ENCODE measurements at regions not wholly inside any gene's neighbourhood (a gene's known extent, or its start where the extent isn't known, plus 50 kb on each side); places are given as distances from the start of the nearest gene placed in this dataset.

DNA sequence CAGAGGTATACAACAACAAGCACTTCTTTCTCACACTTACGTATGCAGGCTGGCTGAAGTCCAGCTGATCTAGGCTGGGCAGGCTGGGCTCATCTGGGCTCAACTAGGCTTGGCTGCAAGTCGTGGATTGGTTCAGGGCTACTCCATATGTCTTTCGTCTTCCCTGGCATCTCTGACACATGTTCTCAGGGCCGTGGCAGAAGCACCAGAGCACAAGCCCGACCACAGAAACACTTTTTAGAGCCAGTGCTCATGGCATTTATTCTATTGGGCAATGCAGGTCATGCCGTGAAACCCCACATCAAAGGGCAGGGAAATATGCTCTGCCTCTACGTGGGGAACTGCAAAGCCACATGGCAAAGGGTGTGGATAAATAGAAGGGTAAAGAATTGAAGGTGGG is 93.8 kb downstream of the RIN2 start:
- TF ChIP-seq, protein P1, sequence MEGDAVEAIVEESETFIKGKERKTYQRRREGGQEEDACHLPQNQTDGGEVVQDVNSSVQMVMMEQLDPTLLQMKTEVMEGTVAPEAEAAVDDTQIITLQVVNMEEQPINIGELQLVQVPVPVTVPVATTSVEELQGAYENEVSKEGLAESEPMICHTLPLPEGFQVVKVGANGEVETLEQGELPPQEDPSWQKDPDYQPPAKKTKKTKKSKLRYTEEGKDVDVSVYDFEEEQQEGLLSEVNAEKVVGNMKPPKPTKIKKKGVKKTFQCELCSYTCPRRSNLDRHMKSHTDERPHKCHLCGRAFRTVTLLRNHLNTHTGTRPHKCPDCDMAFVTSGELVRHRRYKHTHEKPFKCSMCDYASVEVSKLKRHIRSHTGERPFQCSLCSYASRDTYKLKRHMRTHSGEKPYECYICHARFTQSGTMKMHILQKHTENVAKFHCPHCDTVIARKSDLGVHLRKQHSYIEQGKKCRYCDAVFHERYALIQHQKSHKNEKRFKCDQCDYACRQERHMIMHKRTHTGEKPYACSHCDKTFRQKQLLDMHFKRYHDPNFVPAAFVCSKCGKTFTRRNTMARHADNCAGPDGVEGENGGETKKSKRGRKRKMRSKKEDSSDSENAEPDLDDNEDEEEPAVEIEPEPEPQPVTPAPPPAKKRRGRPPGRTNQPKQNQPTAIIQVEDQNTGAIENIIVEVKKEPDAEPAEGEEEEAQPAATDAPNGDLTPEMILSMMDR (IDR thresholded peaks at IDR 0.05) = no peak
- TF ChIP-seq POLR2A (IDR thresholded peaks at IDR 0.05) = no peak

Measured in adrenal gland (tissue), 5 donors.